Coronary artery (tissue), 2 donors: ENCODE measurements at regions not wholly inside any gene's neighbourhood (a gene's known extent, or its start where the extent isn't known, plus 50 kb on each side); places are given as distances from the start of the nearest gene placed in this dataset.

Experiments
- DNase-seq: peaks from one replicate; pipeline ENCODE4 v3.0.0-alpha.2; 2017; ENCODE audit warnings: low spot score
- H3K27ac ChIP-seq, 2 donors: fragments of 200-600 bp; sonication (generic); one replicate each; pipeline ENCODE4 v1.5.1; 2016 to 2019
- H3K4me3 ChIP-seq: fragments of 200-600 bp; sonication (generic); 2 replicates; pipeline ENCODE4 v1.5.1; 2016; ENCODE audit warnings: mild to moderate bottlenecking, moderate library complexity
- CTCF ChIP-seq: fragments of 200-600 bp; sonication (generic); IDR thresholded peaks from one replicate; pipeline ENCODE4 v1.5.1; 2019; ENCODE audit warnings: antibody characterized with exemption

- no peak overlapping the region for H3K27ac ChIP-seq
- DNase-seq: no peak
- no peak for TF ChIP-seq CTCF
- H3K4me3 ChIP-seq: no peak overlapping the region
Observed at GRCh38 chr7:42332605-42333222, 95.7 kb upstream of the GLI3 start.

- Histone ChIP-seq H3K27ac (no peak overlapping the region), H3K4me3 (no peak overlapping the region)
- TF ChIP-seq CTCF: no peak
- no peak for DNase-seq
Observed at GRCh38 chr7:42319631-42320030, 82.6 kb upstream of the GLI3 start.

GRCh38 chr7:42315631-42316030 lies 78.6 kb upstream of the GLI3 start:
- DNase-seq: no peak
- Histone ChIP-seq H3K27ac (no peak overlapping the region), H3K4me3 (no peak overlapping the region)
- no peak for TF ChIP-seq CTCF

- Histone ChIP-seq H3K27ac (no peak overlapping the region), H3K4me3 (no peak overlapping the region)
- no peak for TF ChIP-seq CTCF
- DNase-seq: no peak
Observed at GRCh38 chr7:42315103-42315502, 78.1 kb upstream of the GLI3 start.

GRCh38 chr7:42314696-42315095 lies 77.7 kb upstream of the GLI3 start:
- H3K4me3 ChIP-seq: no peak overlapping the region
- no peak for DNase-seq
- no peak for TF ChIP-seq CTCF
- H3K27ac ChIP-seq: no peak overlapping the region

GRCh38 chr7:42311195-42311594 lies 74.2 kb upstream of the GLI3 start:
- Histone ChIP-seq H3K27ac (no peak overlapping the region), H3K4me3 (no peak overlapping the region)
- no peak for TF ChIP-seq CTCF
- no peak for DNase-seq

- DNase-seq: no peak
- no peak for TF ChIP-seq CTCF
- H3K27ac ChIP-seq: no peak overlapping the region
- no peak overlapping the region for H3K4me3 ChIP-seq
Observed at GRCh38 chr7:42292991-42293521, 56.0 kb upstream of the GLI3 start.
